Mesothelial cell of epicardium (in vitro differentiated cells): ENCODE measurements at regions not wholly inside any gene's neighbourhood (a gene's known extent, or its start where the extent isn't known, plus 50 kb on each side); places are given as distances from the start of the nearest gene placed in this dataset.

Experiments
- DNase-seq, 2 experiments: peaks; one replicate each; pipeline ENCODE4 v3.0.0; 2021; ENCODE audit warnings: low spot score in 2 of 2; ENCODE audit not compliant: unreplicated experiment in 2 of 2
- H3K27ac Mint-ChIP-seq: 2 replicates; pipeline ENCODE4 v1.8.0; 2021; ENCODE audit warnings: mixed read lengths
- H3K27me3 Mint-ChIP-seq: 2 replicates; pipeline ENCODE4 v1.8.0; 2021; ENCODE audit warnings: low read depth, mixed read lengths
- H3K36me3 Mint-ChIP-seq: 2 replicates; pipeline ENCODE4 v1.8.0; 2021; ENCODE audit warnings: mixed read lengths
- H3K4me1 Mint-ChIP-seq: 2 replicates; pipeline ENCODE4 v1.8.0; 2021; ENCODE audit warnings: mixed read lengths
- H3K4me3 Mint-ChIP-seq: 2 replicates; pipeline ENCODE4 v1.8.0; 2021; ENCODE audit warnings: mild to moderate bottlenecking, moderate library complexity, mixed read lengths
- H3K9me3 Mint-ChIP-seq: 2 replicates; pipeline ENCODE4 v1.8.0; 2021; ENCODE audit warnings: mixed read lengths
- TF ChIP-seq, protein P1 (sequence below): fragments of 200-600 bp; sonication (generic); IDR thresholded peaks from one replicate; pipeline ENCODE4 v1.5.0; 2021; ENCODE audit warnings: antibody characterized with exemption; ENCODE audit not compliant: unreplicated experiment

- TF ChIP-seq, protein P1, sequence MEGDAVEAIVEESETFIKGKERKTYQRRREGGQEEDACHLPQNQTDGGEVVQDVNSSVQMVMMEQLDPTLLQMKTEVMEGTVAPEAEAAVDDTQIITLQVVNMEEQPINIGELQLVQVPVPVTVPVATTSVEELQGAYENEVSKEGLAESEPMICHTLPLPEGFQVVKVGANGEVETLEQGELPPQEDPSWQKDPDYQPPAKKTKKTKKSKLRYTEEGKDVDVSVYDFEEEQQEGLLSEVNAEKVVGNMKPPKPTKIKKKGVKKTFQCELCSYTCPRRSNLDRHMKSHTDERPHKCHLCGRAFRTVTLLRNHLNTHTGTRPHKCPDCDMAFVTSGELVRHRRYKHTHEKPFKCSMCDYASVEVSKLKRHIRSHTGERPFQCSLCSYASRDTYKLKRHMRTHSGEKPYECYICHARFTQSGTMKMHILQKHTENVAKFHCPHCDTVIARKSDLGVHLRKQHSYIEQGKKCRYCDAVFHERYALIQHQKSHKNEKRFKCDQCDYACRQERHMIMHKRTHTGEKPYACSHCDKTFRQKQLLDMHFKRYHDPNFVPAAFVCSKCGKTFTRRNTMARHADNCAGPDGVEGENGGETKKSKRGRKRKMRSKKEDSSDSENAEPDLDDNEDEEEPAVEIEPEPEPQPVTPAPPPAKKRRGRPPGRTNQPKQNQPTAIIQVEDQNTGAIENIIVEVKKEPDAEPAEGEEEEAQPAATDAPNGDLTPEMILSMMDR, result no peak
- no peaks in the 10 kb centered on the region for H3K4me1 Mint-ChIP-seq
- H3K4me3 Mint-ChIP-seq, result no peak overlapping the region
- H3K36me3 Mint-ChIP-seq, result peaks cover 8% of the 10 kb centered on the region
- no peak for DNase-seq
- no peak overlapping the region for H3K27ac Mint-ChIP-seq
- H3K9me3 Mint-ChIP-seq, result peaks cover 16% of the 10 kb centered on the region
- peaks cover 6% of the 10 kb centered on the region for H3K27me3 Mint-ChIP-seq
Measured at GRCh38 chr7:33823913-33824312, 81.4 kb upstream of the BMPER start.

- H3K9me3 Mint-ChIP-seq, result peaks cover 11% of the 10 kb centered on the region
- H3K4me1 Mint-ChIP-seq, result no peaks in the 10 kb centered on the region
- H3K27ac Mint-ChIP-seq, result no peak overlapping the region
- no peak overlapping the region for H3K4me3 Mint-ChIP-seq
- no peak for DNase-seq
- H3K36me3 Mint-ChIP-seq, result peaks cover 5% of the 10 kb centered on the region
- peaks cover 6% of the 10 kb centered on the region for H3K27me3 Mint-ChIP-seq
- TF ChIP-seq, protein P1, result no peak
Measured at GRCh38 chr7:33824911-33825459, 80.4 kb upstream of the BMPER start.

- DNase-seq, result no peak
- TF ChIP-seq, protein P1, result no peak
- Mint-ChIP-seq H3K4me1 (no peaks in the 10 kb centered on the region), H3K4me3 (no peak overlapping the region), H3K27ac (no peak overlapping the region), H3K9me3 (peaks cover 4% of the 10 kb centered on the region), H3K27me3 (peaks cover 12% of the 10 kb centered on the region), H3K36me3 (peaks cover under 1% of the 10 kb centered on the region)
Measured at GRCh38 chr7:33825644-33826043, 79.7 kb upstream of the BMPER start.

- peaks cover 8% of the 10 kb centered on the region for H3K4me1 Mint-ChIP-seq
- H3K27ac Mint-ChIP-seq, result no peak overlapping the region
- H3K27me3 Mint-ChIP-seq, result peaks cover 26% of the 10 kb centered on the region
- H3K9me3 Mint-ChIP-seq, result no peaks in the 10 kb centered on the region
- TF ChIP-seq, protein P1, result no peak
- no peaks in the 10 kb centered on the region for H3K36me3 Mint-ChIP-seq
- H3K4me3 Mint-ChIP-seq, result no peak overlapping the region
- DNase-seq, result no peak
Measured at GRCh38 chr7:33829536-33829935, 75.8 kb upstream of the BMPER start.

DNA sequence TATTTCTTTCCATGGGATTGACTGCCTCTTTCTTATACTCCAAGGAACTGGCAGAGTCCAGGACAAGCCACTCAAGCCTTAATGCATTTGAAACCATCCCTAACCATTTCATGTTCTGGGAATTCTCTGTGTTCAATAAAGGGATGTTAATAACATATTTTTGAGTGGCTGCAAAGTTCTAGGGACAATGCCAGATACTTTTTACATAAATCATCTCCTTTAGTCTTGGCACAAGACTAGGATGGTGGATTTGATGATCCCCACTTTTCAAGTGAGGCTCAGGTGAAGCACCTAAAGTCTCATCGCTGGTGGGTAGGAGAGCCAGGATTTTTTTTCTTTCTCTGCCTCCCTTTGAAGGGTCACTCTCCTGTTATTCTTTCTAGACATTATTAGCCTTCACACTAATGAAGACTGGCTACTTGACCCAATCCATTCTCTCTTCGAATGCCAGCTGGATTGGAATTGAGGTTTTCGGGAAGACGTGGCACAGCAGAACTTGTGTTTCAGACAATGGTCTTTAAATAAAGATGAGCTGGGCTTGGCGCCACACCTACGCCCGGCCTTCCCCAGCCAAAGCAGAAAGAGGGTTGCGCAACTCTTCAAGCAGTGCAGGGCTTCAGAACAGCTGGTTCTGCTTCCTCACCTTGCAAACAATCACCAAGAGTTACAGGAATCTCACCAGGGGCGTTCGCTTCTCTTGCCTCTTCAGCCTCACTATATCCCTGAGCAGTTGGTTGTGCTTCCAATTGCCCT is 73.8 kb upstream of the BMPER start:
- H3K4me1 Mint-ChIP-seq, result peaks cover 8% of the 10 kb centered on the region
- H3K9me3 Mint-ChIP-seq, result peaks cover under 1% of the 10 kb centered on the region
- no peak overlapping the region for H3K4me3 Mint-ChIP-seq
- no peak overlapping the region for H3K27ac Mint-ChIP-seq
- H3K27me3 Mint-ChIP-seq, result peaks cover 25% of the 10 kb centered on the region
- TF ChIP-seq, protein P1, result no peak
- H3K36me3 Mint-ChIP-seq, result no peaks in the 10 kb centered on the region
- DNase-seq, result no peak
